HG03457 (cell line): ENCODE measurements at regions not wholly inside any gene's neighbourhood (a gene's known extent, or its start where the extent isn't known, plus 50 kb on each side); places are given as distances from the start of the nearest gene placed in this dataset.
A peak's percentile ranks its signal among the peaks of the same experiment; 100 is the strongest.
"Not testable (repeated sequence)": the region's sequence is repeated elsewhere in the genome, so short reads cannot be mapped to it uniquely, and the experiment has no call there.

Experiments used
- ATAC-seq: cut with Tn5 transposase; IDR thresholded peaks from one replicate; pipeline ENCODE4 v1.9.1; 2021; ENCODE audit warnings: moderate number of reproducible peaks; ENCODE audit not compliant: unreplicated experiment

DNA sequence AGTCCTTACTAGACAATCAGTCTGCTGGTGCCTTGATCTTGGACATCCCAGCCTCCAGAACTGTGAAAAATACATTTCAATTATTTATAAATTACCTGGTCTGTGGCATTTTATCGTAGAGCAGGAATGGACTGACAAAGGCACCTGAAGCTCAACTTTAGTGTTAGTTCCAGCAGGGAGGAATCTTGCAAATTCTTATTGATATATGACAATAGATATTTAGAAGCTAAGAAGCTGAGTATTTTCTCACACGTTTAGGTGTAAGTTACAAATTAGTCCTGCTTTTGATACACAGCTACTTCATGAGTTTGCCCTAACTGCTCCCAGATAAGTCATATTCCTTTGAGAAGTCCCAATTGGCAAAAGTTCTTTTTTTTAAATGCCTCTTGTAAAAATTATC lies 138.0 kb upstream of the ZNF217 start:
- no peak for ATAC-seq

DNA sequence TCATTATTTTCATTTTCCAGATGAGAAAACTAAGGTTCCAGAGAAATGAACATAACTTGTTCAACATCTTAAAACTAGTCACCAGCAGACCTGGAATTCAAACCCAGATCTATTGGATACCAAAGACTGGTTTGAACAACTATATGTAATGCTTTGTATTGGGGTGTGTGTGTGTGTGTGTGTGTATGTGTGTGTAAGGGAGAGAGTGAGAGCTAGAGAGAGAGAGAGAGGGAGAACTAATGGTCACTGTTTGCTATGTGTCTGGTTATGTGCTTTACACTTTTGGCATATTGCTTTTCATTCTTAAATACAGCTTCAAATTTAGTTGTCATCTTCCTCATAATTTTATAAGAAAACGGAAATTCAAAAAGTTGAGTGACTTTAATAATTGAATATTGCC lies 134.7 kb upstream of the ZNF217 start:
- ATAC-seq = no peak

GRCh38 chr20:53727239-53727638 lies 133.6 kb upstream of the ZNF217 start:
- ATAC-seq = not testable (repeated sequence)

DNA sequence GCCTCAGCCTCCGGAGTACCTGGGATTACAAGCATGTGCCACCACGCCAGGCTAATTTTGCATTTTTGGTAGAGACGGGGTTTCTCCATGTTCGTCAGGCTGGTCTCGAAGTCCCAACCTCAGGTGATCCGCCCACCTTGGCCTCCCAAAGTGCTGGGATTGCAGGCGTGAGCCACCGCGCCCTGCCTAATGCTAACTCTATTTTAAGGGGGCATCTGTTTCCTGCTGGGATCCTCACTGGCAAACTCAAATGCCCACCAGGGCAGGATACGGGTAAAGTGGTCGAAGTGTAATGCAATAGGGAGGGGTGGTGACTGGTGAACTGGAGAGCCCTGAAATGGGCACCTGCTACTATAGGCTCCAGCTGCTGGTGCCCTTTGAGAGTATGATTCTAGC lies 131.9 kb upstream of the ZNF217 start:
- no peak for ATAC-seq

DNA sequence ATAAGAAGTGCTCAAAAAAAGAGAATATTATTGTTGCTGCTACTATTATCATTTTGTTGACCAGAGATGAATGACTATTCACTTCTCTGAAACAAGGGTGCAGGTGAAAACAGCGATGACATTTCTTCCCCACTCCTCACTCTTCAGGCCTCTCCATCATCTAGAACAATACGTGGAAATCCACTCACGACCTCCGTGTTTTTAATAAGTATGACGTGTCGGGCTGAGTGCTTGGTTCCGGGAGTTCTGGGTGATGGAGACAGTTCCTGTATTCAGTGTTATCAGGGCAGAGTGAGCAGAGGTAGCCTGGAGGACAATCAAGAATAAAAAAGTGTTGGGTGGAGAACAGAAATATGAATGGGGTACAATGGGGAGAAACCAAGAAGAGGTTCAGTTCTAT lies 130.0 kb upstream of the ZNF217 start:
- no peak for ATAC-seq

- no peak for ATAC-seq
Observed at GRCh38 chr20:53723045-53723444, 129.4 kb upstream of the ZNF217 start.

GRCh38 chr20:53722515-53723036 lies 128.9 kb upstream of the ZNF217 start:
- no peak for ATAC-seq

DNA sequence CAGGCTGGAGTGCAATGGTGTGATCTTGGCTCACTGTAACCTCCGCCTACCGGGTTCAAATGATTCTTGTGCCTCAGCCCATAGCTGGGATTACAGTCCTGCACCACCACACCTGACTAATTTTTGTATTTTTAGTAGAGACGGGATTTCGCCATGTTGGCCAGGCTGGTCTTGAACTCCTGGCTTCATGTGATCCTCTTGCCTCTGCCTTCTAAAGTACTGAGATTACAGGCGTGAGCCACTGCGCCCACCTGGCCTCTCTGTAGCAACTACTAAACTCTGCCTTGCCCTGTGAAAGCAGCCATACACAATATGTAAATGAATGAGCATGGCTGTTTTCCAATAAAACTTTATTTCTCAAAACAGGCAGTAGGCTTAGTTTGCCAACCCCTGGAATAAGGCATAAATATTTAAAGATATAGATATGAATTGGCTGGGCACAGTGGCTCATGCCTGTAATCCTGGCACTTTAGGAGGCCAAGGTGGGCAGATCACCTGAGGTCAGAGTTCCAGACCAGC lies 127.9 kb upstream of the ZNF217 start:
- ATAC-seq = not testable (repeated sequence)

DNA sequence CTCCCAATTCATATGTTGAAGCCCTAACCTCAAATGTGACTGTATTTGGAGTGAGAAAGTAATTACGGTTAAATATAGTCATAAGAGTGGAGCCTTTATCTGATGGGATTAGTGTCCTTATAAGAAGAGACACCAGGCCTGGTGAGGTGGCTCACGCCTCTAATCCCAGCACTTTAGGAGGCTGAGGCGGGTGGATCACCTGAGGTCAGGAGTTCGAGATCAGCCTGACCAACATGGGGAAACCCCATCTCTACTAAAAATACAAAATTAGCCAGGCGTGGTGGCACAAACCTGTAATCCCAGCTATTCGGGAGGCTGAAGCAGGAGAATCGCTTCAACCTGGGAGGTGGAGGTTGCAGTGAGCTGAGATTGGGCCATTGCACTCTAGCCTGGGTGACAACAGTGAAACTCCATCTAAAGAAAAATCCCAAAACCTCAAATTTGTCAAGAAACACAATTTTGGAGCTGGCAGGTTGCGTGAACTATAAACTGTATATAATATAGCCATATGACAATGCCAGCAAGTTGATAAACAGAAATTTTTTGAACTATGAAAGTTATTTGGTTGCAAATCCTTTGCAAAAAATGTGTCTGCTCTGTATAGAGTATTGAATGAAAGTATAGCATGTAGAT lies 125.6 kb upstream of the ZNF217 start:
- ATAC-seq = not testable (repeated sequence)

- no peak for ATAC-seq
Observed at GRCh38 chr20:53718142-53719021, 124.7 kb upstream of the ZNF217 start.

GRCh38 chr20:53716395-53716794 lies 122.8 kb upstream of the ZNF217 start:
- ATAC-seq = no peak

- no peak for ATAC-seq
Observed at GRCh38 chr20:53714524-53714923, 120.9 kb upstream of the ZNF217 start.

DNA sequence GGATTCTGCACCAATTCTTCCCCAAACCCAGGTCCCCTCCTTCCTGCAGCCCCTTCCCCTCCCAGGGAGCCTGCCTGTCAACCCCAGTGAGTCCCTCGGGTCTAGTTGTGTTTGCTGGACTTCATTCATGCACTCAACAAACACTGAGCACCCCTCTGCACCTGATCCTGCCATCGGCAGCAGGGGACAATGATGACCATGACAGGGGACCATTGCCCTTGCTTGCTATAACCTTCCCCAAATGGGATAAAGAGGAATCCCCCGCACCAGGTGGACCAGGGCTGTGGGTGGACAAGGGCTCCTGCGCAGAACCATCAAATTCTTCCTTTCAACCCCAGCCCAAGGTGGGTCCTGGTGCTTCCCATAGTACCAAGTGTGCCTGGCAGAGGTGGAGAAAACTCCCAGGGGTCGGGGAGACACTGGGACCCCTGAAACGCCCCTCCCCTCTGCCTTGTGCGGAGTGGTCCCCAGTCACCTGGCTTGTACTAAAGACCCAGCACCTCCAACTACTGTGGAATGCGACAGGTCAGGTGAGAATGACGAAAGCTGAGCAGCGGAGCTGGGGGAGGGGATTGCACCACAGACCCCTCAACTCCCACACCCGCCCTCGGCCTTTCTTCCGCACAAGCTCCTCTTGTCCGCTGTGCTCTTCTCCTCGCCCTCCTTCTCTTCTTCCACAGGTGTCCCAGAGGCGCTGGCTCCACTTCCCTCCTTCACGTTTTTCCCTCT lies 119.9 kb upstream of the ZNF217 start:
- no peak for ATAC-seq

DNA sequence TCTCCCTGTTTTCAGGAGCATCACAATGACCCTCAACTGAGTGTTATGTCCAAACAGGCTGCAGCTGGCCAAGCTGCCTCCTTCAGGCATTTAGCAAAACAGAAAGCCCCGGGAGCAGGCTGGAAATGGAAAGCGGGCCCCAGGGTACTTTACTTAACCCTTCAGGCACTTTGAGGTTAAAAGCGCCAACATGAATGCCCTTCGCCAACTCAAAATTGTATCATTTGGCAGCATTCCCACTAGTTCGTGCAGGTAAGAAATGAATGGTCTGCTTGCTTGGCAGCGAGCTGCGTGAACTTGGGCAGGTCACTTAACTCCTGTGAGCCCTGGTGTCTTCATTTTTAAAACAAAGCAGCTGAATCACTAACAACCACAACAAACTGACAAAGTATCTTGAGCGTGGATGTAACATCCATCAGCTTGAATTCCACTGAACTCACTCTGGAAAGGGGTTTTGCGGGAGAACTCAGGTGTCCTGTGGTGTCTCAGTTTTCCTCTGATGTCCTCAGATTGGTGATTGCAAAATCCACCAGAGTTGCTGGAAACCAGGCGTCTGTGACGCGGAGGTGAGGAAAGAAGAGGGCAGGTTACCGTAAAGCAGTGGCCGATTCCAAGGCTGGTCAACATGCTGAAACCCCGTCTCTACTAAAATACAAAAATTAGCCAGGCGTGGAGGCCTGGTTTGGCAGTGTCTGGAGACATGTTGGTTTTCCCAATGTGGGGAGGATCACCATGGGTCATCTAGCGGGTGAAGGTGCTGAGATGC lies 118.8 kb upstream of the ZNF217 start:
- no peak for ATAC-seq

DNA sequence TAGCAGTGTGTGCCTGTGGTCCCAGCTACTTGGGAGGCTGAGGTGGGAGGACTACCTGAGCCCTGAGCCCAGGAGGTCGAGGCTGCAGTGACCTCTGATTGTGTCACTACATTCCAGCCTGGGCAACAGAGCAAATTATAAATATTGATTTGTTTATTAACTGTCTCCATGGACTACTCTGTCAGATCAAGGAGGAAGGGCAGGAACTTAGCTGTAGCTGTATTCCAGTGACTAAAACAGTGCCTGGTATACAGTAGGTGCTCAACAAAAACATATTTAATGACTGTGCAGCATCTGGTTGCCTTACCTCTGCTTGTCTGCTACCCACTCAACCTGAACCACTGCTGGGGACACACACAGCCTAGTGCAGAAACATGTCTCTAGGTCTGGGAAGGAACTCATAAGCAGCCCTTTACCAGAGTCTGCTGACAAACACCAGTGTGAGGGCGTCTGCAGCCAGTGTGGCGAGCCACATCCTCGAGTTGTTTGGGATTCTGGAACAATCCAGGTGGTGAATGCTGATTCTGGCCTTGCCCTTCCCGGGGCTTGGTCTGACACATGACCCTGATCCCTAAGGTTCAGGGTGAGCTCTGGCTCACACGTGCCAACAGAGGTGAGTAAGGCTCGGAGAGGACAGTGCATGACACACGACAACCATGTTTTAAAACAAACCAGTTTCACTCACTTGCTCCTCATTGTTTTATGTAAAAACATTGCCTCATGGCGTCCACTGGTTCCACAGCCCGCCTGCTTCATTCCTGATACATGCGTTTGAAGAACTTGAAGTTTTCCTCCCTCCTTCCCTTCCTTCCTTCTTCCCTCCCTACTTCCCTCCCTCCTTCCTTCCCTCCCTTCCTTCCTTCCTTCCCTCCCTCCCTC lies 117.9 kb upstream of the ZNF217 start:
- no peak for ATAC-seq

DNA sequence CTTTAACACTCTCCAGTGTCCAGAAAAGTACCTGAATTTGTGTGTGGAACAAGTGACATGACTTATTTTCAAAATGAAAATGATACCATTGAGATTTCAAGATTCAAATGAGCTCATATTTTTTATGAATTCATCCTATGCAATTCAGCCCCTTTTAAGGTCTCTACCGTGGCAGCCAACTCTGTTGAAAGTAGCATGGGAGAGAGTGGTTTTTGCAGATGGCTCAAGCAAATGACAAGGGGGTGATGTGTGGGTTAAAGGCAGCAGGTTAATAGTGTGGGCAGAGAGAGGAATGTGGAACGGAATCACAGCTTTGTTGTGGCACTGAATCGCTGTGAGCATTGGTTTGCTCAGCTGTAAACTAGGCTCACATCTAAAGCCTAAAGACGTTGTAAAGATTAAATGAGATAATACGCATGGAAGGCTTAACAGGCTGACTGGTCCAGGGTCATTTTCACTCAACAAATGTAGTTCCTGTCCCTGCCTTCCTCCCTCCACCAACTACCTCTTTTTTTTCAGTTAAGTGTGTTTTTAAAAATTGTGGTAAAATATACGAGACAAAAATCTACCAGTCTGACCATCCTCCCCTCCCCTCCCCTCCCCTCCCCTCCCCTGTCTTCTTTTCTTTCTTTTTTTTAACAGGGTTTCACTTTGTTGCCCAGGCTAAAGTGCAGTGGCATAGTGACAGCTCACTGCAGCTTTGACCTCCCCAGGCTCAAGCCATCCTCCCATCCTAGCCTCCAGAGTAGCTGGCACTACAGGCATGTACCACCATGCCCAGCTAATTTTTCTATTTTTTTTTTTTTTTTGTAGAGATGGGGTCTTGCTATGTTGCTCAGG lies 114.7 kb upstream of the ZNF217 start:
- peak; percentile 49 for ATAC-seq

GRCh38 chr20:53707371-53708055 lies 113.9 kb upstream of the ZNF217 start:
- ATAC-seq = peak; percentile 16
